TTC549 (cell line): ENCODE measurements at regions not wholly inside any gene's neighbourhood (a gene's known extent, or its start where the extent isn't known, plus 50 kb on each side); places are given as distances from the start of the nearest gene placed in this dataset.
"Not testable (repeated sequence)": the region's sequence is repeated elsewhere in the genome, so short reads cannot be mapped to it uniquely, and the experiment has no call there.

ENCODE experiments used
- FAIRE-seq: peaks from 2 replicates; lab custom pipeline; 2012; peaks lifted over from hg19 to GRCh38; lab: Jason Lieb, UNC

DNA sequence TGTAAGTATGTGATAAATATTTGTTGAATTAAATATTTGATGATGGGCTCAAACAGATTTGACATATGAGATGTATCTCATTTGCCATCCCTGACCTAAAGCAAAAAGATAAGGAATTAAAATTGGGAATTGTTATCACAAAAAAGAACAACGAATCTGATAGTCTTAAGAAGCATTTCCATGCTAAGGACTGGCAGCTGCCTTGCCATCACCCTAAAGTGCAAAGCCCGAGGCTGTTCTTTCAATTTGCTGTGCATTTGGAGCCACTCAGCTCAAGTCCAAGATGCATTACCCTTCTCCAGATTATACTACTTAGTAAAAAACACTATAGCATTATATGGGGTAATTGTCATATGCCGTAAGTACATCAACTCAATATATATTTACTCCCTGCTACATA lies 618.3 kb upstream of the CLINT1 start:
- no peak for FAIRE-seq

DNA sequence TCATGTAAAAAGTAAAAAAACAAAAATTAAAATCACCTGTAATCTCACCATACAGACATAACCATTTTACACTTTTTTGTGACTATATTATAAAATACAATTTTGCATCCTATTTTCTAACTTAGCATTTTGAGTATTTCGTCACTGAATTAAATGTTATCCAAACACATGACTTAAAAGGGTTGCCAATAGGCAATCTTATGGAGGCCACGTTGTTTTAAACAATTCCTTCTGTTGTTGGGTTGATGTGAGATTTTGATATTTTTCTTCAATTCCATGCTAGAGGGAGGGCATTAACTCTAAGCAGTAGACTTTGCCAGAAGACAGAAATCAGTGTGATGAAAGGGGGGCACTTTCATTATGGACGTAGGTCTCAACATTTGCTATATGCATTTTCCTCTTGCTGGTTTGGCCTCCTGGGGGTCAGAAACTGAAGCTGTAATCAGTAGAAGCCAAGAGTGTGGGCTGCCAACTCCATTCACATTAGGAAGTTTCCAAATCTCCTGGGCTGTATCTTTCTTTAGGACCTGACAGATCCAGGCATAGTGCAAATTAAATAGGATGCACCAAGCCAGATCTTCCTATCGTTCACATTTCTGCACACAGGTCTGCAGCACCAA lies 614.2 kb upstream of the CLINT1 start:
- FAIRE-seq = no peak

DNA sequence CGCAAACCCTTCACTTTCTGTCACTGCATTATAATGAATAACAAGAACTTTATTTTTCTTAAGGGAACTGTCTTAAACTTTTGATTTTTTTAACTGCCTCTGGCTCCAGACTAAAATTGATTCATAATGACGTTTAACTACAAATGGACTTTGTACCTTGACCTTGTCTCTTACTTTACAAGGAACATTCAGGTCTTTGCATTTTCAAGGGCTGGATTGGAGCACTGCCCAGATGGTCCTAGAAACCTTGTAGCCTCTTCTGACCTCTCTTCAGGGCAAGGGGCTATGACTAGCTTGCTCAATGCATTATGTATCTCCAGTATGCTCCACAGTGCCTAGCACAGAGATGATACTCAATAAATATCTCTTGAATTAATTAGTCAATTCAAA lies 612.6 kb upstream of the CLINT1 start:
- no peak for FAIRE-seq

DNA sequence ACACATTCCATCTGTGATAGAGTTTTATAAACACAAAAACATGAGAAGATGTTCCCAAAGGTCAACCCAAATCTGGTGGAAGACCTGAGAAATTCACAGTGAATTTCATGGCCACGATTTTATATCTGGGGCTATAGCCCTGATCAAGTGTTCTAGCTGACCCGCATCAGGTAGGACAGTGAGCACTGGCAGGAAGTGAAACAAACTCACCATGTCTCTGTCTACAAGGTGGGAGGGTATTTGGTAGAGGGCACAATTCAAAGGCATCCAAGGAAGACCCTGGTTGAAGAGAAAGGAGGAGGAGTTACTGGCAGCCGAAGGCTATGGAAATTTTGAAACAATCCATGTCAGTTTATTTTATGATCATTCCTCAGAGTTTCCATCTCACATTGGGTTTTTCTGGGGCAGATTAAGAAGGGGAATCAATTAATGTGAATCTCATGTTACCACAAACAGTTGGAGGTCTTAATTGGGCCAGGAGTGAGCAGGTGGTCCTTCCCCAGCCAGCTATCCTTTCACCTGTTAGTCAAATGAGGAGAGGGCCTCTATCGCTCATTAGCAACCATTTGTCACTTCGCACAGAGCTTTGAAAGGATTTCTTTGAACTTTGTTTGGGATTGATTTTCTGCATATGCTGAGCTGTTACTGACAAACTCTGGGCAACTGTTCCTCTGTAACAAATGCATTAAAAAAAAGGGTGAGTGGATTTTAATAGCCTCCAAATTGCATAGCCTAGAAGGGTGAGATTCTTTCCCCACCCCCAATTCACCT lies 612.0 kb upstream of the CLINT1 start:
- FAIRE-seq = no peak

DNA sequence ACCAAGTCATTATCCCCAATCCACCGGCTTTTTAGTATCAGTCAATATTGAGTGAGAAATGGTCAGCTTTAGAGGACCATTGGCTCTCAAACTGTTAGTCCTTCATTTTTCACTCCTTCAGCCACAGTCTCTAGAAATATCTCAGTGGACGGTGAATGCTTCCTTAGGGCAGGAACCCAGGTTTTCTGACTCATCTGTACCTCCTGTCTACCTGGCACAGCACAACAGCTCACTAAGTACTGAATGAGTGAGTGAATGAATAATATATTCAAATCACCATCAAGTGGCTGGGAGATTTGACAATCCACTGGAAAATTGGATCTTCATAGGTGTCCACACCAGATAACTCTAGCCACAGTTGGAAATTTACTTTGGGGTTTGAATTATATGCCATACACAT lies 609.5 kb upstream of the CLINT1 start:
- no peak for FAIRE-seq

DNA sequence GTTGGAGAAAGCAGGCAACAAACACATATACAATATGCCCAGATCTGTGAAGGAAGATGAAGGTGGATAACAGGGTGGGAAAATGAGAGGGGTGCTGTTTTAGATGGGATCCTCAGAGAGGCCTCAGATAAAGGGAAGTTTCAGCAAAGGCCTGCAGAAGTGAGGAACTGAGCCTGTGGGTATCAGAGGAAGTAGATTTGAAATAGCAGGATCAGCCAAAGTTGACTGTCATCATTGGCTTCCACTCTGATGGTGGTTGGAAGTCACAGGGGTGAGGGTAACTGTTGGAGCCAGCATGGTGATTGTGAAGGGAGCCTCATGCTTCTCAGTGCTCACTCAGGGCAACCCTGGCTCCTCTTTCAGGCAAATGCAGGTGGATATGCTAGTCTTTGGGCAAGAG lies 607.2 kb upstream of the CLINT1 start:
- FAIRE-seq = no peak

DNA sequence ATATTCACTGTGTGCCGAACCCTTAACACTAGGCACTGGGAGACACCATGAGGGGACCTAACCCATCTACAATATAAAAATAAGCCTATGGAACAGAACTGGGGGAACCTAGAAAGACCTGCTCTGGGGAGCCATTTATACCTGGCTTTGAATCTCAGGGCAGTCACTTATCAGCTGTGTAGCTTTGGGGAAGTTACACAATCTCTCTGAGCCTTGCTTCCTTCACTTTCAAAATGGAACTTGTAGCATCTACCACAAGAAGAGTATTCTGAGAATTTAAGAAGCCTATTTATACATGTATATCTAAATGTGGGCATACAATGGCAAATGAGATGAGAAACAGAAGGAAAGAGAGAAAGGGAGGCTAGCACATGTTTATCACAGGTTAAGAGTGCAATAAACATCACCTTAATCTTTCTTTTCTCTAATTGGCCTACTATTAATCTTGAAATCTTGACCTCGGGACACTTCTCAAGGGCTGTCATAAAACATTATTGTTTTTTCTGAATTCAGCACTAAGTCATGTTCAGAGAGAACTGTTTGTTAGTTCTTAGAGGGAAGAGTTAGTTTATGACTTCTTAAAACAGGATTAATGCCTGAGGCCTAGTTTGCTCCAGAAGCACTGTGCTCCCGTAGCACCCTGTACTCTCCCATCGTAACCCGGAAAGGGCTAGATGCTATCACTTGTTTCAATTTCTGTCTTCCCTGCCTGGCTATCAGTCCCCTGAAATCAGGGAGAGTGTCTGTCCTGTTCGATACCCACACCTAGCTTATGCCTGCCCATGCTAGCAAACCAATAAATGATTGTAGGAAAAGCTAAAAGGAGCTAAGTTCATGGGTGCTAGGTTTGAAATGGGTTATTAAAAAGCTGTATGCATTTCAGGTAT lies 606.4 kb upstream of the CLINT1 start:
- no peak for FAIRE-seq

DNA sequence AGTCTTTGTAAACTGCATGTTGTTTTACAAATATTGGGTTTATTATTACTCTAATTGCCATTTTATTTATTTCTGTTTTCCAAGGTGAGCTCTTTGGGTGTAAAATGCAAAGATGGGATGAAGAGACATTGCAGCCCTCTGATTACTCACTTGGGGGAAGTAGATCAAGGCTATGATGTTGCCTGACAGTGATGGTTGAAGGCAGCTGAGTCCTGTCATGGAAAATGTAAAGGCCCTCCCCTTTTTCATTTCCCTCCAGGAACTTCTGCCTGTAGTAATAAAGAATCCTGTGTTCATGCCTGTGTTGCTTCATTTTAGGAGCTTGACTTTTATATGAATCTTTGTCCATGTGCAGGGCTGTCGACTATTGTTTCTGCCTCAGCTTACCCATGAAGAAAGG lies 605.4 kb upstream of the CLINT1 start:
- FAIRE-seq = no peak

DNA sequence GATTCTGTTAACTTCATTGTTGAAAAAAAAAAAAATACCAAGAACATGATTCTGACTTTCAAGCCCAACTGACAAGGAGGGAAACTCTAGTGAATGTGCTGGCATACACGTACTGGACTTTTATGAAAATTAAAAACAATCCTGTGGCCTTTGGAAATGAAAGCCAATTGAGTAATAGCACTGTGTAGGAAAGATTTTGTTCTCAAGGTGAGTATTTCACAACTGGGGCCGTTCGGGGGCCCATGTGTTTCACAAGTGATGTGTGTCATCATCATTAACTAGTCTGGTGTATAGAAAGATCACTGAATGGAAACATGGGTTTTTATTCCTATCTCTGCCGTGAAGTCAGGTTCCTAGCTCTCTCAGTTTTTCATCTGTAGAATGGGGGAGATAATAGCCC lies 605.0 kb upstream of the CLINT1 start:
- no peak for FAIRE-seq

DNA sequence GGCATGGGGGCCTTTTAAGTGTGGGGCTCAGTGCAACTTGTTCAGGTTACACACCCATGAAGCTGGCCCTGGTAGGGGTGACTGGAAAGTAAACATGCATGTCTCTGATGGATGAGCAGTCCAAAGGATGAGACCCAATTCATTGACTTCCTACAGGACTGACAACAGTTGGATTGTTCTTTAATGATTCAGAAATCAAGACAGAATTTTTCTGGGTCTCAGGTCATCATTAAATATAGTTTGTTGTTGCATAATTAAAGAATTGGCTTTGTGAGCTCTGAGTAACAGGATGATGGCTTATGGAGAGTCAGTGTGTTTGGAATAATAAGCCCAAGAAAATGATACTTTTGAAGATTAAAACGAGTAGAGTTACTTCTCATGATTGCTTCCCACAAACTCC lies 604.2 kb upstream of the CLINT1 start:
- FAIRE-seq = no peak

DNA sequence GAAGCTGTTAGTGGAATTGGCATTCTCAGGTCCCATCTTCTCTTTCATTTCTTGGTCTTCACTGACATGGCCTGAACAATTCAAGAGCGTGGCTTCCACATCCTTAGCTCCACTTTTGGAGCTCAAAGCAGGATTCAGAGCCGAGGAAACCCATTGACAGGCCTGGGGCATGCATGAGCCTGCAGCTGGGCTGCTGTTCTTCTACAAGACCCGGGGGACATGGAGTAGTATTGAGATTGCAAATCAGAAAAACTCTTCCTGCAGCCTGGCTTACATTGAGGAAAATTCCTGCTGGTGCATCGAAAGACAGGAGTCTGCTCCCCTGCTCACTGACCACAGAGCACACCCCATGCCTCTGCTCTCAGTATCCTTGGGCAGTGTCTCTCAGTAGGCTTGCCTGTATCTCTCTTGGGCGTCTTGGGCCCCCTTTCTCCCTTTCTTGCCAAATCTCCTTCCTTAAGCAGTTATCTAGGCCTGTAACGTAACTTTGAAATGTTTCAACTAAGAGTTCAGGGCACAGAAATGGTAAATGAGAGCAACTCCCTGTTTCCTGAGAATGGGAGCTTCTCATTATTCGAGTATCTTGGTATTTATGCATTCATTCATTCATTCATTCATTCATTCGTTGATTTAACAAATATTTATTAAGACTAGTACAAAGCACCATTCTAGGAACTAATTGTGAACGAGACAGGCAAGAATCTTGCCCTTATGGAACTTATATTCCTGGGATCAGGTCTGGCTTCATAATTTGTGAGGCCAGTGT lies 603.6 kb upstream of the CLINT1 start:
- no peak for FAIRE-seq

DNA sequence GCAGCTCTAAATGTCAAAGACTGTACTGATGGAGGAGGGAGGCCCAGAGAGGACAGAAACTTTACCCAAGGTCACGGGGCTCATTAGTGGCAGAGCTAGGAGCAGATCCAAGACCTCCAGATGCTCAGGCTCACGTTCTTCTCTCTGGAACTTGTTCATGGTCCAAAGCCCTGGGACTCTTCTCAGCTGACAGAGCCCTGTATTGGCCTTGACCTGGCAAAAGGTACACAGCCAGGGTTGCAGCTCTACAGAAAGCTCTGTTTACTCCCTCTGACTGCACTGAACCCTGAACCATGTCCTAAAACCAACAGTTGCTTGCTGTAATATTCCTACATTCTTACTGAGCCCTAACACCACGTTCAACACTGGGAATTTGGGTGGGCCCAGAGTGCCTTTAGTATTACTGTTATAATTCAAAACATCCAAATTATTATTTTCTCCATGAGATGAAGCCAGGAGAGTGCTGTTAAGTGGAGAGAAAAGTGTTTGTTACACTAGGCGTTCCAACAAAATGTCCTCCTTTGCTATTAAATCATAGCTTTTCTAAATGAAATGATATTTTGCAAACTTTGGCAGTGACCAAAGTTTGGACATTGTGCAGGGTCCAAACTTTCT lies 602.4 kb upstream of the CLINT1 start:
- no peak for FAIRE-seq

DNA sequence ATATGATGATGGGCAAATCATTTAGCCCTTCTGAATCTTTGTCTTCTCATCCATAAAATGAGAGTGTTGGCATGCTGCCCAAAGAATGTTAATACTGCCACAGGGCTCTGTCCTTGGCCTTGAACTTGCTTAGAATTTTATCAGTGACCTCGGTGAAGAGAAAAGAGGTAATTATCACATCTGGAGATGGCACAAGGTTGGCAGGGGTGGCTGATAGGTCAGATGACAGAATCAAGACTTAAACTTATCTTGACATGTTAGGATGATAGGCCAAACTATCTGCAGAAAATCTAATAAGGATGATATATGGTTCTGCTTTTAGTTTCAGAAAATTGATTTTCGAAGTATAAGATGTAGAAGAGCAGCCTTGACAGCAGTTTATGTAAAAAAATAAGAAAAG lies 599.1 kb upstream of the CLINT1 start:
- no peak for FAIRE-seq

DNA sequence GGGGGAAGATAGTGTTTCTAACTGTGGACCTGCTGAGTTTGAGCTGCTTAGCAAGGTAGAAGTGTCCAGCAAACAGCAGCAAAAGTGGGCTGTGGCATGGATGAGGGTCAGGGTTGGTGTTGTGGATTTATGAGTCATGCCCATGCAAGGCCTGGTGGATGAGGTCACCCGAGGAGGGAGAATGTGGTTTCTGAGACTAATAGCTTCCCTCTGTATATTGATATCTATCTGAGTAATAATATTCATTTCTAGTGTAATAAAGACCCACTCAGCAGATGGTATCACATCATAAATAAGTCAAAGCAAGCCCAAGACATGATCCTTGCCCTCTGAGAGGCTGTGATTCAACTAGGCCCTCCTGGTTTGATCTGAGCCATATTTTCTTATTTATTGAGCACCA lies 597.8 kb upstream of the CLINT1 start:
- no peak for FAIRE-seq

DNA sequence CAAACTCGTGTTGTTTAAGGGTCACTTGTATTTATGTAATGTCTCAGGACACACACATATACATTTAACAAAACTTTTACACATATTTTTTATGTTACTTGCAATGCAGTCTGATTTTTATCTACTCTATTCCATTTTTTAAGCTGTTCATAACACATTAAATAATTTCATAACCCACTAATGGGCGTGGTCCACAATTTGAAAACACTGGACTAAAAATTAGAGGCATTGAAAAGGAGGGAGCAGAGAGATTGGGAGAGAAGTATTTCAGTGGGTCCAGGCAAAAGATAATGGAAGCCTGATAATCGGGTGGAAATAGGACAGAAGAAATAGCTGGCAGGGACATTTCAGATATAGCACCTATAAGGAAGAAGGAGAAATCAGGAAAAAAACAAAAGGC lies 597.3 kb upstream of the CLINT1 start:
- no peak for FAIRE-seq

DNA sequence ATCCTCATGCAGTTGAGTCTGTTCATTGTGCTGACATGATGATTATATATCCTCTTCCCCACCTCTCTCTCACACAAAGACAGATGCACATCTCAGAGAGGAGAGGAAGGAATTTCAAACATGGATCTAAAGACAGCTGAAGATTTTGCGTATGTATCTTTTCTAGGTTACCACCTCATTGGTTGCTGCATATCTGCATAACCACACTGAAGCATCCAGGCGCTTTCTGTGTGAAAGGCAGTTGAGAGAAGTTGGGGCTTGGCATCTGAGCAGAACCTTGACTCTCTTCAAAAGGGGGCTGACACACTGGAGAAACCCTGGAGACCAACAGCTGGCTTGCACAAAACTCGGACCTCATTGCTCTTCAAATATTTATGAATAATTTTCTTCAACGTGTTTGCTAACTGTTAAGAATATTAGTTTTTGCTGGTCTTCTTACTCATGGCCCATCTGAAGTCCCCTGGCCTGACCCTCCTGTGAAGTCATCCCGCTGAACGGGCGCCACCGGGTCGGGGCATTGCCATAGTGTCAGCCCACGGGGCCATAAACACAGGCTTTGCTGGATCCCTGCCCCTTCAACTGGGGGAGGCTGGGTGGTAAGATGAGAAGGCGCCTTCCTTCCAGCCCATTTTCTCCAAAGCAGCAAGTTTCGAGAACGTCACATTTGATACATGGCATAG lies 593.2 kb upstream of the CLINT1 start:
- FAIRE-seq = no peak

DNA sequence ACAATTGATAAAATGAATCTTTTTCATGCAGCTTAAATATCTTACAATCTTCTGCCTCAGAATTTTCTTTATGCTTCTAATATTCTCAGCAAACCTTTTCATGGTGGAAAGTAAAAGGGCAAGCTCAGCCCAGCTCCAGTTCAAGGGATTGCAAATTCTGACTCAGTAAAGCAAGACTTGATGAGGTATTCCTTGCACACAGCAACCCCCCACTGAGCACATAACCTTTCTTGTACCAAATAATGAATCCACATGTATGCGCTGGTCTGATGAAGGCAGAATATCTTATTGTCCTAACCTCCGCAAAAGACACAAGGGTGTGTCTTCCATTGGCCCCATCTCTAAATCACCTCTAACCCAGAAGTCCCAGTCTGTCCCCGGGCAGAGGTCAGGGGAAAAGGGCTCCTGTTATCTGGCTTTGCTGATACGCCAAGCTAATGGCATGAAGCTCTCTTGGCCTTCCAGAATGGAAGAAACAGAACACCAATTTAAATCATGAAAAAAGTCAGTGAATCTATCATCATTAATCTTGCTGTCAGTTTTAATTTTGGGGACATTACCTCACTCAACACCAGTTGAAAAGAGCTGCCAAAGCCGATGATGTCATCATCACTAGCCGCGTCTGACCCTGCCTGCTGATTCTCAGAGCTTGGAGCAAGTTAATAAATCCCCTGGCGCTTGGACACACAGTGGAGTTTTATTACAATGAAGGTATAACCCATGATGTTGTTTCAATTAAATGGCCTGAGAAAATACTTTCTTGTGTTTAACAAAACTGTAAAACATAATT lies 592.5 kb upstream of the CLINT1 start:
- no peak for FAIRE-seq

DNA sequence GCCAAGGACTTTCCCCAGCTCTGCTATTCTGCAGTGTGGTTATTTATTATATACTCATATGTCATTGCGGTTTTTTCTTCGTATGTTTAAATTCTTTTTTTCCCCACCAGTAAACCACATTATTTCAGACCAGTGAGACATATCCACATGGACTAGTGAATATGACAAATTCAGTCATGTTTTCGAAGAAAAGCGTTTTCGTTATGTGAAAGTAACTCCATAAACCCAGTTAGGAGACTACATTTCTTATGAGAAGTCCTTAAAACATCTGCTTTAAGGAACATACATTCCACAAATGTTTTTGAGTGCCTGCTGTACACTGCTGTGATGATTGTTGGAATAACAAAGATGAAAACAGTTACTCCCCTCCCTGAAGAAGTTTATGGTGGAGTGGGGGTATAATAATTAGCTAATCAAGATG lies 591.8 kb upstream of the CLINT1 start:
- no peak for FAIRE-seq

DNA sequence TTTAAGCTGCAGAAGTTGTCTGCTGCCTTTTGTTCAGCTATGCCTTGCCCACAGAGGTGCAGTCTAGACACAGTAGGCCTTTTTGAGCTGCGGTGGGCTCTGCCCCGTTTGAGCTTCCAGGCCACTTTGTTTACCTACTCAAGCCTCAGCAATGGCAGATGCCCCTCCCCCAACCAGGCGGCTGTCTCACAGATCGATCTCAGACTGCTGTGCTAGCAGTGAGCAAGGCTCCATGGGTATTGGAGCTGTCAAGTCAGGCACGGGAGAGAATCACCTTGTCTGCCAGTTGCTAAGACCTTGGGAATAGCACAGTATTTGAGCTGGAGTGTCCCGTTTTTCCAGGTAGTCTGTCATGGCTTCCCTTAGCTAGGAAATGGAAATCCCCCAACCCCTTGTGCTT lies 587.8 kb upstream of the CLINT1 start:
- not testable (repeated sequence) for FAIRE-seq

DNA sequence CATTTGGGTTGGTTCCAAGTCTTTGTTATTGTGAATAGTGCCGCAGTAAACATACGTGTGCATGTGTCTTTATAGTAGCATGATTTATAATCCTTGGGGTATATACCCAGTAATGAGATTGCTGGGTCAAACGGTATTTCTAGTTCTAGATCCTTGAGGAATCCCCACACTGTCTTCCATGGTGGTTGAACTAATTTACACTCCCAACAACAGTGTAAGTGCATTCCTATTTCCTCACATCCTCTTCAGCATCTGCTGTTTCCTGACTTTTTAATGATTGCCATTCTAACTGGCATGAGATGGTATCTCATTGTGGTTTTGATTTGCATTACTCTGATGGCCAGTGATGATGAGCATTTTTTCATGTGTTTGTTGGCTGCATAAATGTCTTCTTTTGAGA lies 580.3 kb upstream of the CLINT1 start:
- not testable (repeated sequence) for FAIRE-seq
